PC-3 (cell line): ENCODE measurements at regions not wholly inside any gene's neighbourhood (a gene's known extent, or its start where the extent isn't known, plus 50 kb on each side); places are given as distances from the start of the nearest gene placed in this dataset.

ENCODE experiments used
- ATAC-seq: fragments of 200-7000 bp; cut with Tn5 transposase; 2 replicates; pipeline ENCODE4 v1.9.1; 2020; ENCODE audit warnings: mild to moderate bottlenecking, moderate library complexity
- BruUV-seq: library from RNA; stranded (reverse); fragments of 400-500 nt; replicated peaks from 2 replicates; lab custom pipeline; 2021; lab: Mats Ljungman, UMichigan
- CTCF ChIA-PET: fragments of 300-600 bp; sonication (Branson Sonifier 250); formaldehyde crosslinking; loops from one replicate; lab custom pipeline; 2022; ENCODE audit warnings: antibody characterized with exemption; lab: Charles Lee
- POLR2A ChIA-PET: fragments of 300-600 bp; sonication (Branson Sonifier 250); formaldehyde crosslinking; loops from one replicate; lab custom pipeline; 2022; ENCODE audit warnings: antibody characterized with exemption; ENCODE audit not compliant: unreplicated experiment; lab: Charles Lee
- DNase-seq: peaks from one replicate; pipeline ENCODE4 v3.0.0-alpha.2; 2015
- H2AFZ ChIP-seq: fragments of 300-600 bp; sonication (generic); 2 replicates; pipeline ENCODE4 v1.6.0; 2016; ENCODE audit warnings: antibody characterized with exemption, low read length
- H3F3A ChIP-seq: fragments of 300-600 bp; sonication (generic); one replicate; pipeline ENCODE4 v1.6.0; 2017; ENCODE audit warnings: antibody characterized with exemption, low read length, control low read depth, mild to moderate bottlenecking; ENCODE audit not compliant: unreplicated experiment
- H3K27ac ChIP-seq: fragments of 300-600 bp; sonication (generic); 2 replicates; pipeline ENCODE4 v1.5.1; 2016; ENCODE audit warnings: mild to moderate bottlenecking, low read length
- H3K27me3 ChIP-seq: fragments of 300-600 bp; sonication (generic); 2 replicates; pipeline ENCODE4 v1.6.1; 2016; ENCODE audit warnings: low read length, mixed read lengths
- H3K36me3 ChIP-seq: fragments of 300-600 bp; sonication (generic); 2 replicates; pipeline ENCODE4 v1.6.1; 2016; ENCODE audit warnings: low read depth, mixed run types, low read length, mixed read lengths
- H3K4me1 ChIP-seq: fragments of 300-600 bp; sonication (generic); 2 replicates; pipeline ENCODE4 v1.5.1; 2016; ENCODE audit warnings: low read length; ENCODE audit not compliant: insufficient read depth
- H3K4me2 ChIP-seq: fragments of 300-600 bp; sonication (generic); 2 replicates; pipeline ENCODE4 v1.6.0; 2016; ENCODE audit warnings: low read length
- H3K4me3 ChIP-seq: fragments of 300-600 bp; sonication (generic); 2 replicates; pipeline ENCODE4 v1.5.1; 2016; ENCODE audit warnings: mild to moderate bottlenecking, low read length, mixed read lengths
- H3K79me2 ChIP-seq: fragments of 300-600 bp; sonication (generic); 2 replicates; pipeline ENCODE4 v1.6.1; 2017; ENCODE audit warnings: low read length, mixed read lengths
- H3K9ac ChIP-seq: fragments of 300-600 bp; sonication (generic); 2 replicates; pipeline ENCODE4 v1.6.0; 2016; ENCODE audit warnings: mild to moderate bottlenecking, low read length
- H3K9me2 ChIP-seq: fragments of 300-600 bp; sonication (generic); replicated peaks from 2 replicates; pipeline ENCODE4 v1.6.1; 2016; ENCODE audit warnings: mixed run types, low read length, mixed read lengths
- H3K9me3 ChIP-seq: fragments of 300-600 bp; sonication (generic); 2 replicates; pipeline ENCODE4 v1.6.1; 2016; ENCODE audit warnings: low read length, mixed read lengths
- H4K20me1 ChIP-seq: fragments of 300-600 bp; sonication (generic); 2 replicates; pipeline ENCODE4 v1.6.1; 2016; ENCODE audit warnings: low read length, mixed read lengths
- CTCF ChIP-seq: fragments of 300-600 bp; sonication (generic); conservative IDR thresholded peaks from 2 replicates; pipeline ENCODE4 v1.5.1; 2017; ENCODE audit warnings: antibody characterized with exemption, low read depth, mild to moderate bottlenecking, low read length
- EZH2 ChIP-seq: fragments of 300-600 bp; sonication (generic); IDR thresholded peaks from one replicate; pipeline ENCODE4 v1.6.1; 2017; ENCODE audit warnings: antibody characterized with exemption, mild to moderate bottlenecking, low read length; ENCODE audit not compliant: unreplicated experiment
- EZH2phosphoT487 ChIP-seq: fragments of 300-600 bp; sonication (generic); IDR thresholded peaks from 2 replicates; pipeline ENCODE4 v1.6.1; 2018; ENCODE audit warnings: mild to moderate bottlenecking, antibody characterized with exemption, low read length, borderline replicate concordance
- intact Hi-C: fragments of 100-400 bp; cut with micrococcal nuclease; formaldehyde crosslinking; loops from 2 replicates; pipeline ENCODE4 v1.9.0; 2023

DNA sequence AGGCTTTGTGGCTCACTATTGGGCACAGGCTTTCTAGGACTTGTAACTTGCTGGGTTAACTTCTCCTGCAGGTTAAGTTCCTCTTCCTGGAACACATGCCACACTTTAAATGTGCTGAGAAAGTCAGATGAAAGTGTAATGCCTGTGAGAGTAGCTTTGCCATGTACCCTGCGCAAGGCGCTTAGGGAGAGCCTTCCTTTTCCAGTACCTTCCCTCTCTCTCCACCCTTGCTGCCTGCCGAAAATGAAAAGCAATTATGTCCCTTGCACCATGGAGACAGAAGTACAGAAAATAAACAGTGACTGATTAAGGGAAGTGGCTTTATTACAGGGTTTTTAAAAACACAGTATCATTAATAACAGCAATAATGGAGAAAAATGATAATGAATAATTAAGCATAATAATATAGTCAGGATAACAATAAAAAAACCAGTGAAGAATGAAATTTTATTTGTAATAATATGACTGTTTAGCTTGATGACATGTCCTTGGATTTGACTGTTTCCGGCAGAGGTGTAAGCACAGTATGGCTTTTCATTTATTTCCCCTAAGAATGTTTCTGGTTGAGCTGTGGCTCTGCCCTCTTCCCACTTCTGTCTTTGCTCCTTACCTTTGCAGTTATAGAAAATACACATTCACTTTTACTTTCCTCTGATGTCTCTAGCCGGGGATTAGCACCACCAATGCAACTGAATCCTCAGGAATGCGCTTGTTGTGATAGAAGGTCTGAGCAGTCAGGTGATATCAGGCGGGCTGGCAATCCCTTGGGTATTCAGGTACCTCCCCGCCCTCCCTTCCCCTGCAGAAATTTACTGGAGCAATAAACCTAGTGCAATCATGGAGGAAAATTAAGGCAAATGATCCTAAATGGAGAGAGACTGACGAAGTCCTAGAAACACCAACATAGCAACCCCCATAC is 472.3 kb upstream of the CITED2 start:
- POLR2A ChIA-PET: no interaction called here
- Histone ChIP-seq H3K4me2 (no peak overlapping the region), H3F3A (no peaks in the 10 kb centered on the region), H3K9me2 (no peaks in the 10 kb centered on the region), H4K20me1 (no peaks in the 10 kb centered on the region), H3K27ac (no peak overlapping the region), H3K36me3 (no peaks in the 10 kb centered on the region), H2AFZ (no peak overlapping the region), H3K27me3 (no peaks in the 10 kb centered on the region), H3K79me2 (no peaks in the 10 kb centered on the region), H3K9ac (no peak overlapping the region), H3K4me1 (no peaks in the 10 kb centered on the region), H3K4me3 (no peak overlapping the region), H3K9me3 (no peaks in the 10 kb centered on the region)
- CTCF ChIA-PET: no interaction called here
- BruUV-seq: no TSS peak
- DNase-seq (no peak), ATAC-seq (no peak)
- intact Hi-C loops: no loop called here
- TF ChIP-seq CTCF (no peak), EZH2 (no peak), EZH2phosphoT487 (no peak)

DNA sequence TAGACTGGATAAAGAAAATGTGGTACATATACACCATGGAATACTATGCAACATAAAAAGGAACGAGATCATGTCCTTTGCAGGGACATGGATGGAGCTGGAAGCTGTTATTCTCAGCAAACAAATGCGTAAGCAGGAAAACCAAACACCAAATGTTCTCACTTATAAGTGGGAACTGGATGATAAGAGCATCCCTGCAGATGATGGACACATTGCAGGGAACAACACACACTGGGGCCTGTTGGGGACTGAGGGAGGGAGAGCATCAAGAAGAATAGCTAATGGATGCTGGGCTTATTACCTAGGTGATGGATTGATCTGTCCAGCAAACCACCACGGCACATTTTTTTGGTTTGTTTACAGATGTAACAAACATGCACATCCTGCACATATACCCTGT is 470.5 kb upstream of the CITED2 start:
- no peak overlapping the region for H3K4me3 ChIP-seq

More for the DNA sequence above, 470.5 kb upstream of the CITED2 start:
- H3K27ac ChIP-seq: no peak overlapping the region
- no peaks in the 10 kb centered on the region for H4K20me1 ChIP-seq
- TF ChIP-seq EZH2 (no peak), EZH2phosphoT487 (no peak), CTCF (no peak)
- H3K9me3 ChIP-seq: no peaks in the 10 kb centered on the region
- DNase-seq (no peak), ATAC-seq (no peak)
- H3K27me3 ChIP-seq: no peaks in the 10 kb centered on the region
- no peak overlapping the region for H3K4me2 ChIP-seq
- H3K4me1 ChIP-seq: no peaks in the 10 kb centered on the region
- no TSS peak for BruUV-seq
- ChIA-PET CTCF (no interaction called here), POLR2A (no interaction called here)
- no peak overlapping the region for H3K9ac ChIP-seq
- no peaks in the 10 kb centered on the region for H3K36me3 ChIP-seq
- intact Hi-C loops: no loop called here
- H3K9me2 ChIP-seq: no peaks in the 10 kb centered on the region
- no peaks in the 10 kb centered on the region for H3K79me2 ChIP-seq
- H3F3A ChIP-seq: no peaks in the 10 kb centered on the region
- H2AFZ ChIP-seq: no peak overlapping the region
